ENCODE measurements at regions not wholly inside any gene's neighbourhood (a gene's known extent, or its start where the extent isn't known, plus 50 kb on each side); places are given as distances from the start of the nearest gene placed in this dataset.

DNA sequence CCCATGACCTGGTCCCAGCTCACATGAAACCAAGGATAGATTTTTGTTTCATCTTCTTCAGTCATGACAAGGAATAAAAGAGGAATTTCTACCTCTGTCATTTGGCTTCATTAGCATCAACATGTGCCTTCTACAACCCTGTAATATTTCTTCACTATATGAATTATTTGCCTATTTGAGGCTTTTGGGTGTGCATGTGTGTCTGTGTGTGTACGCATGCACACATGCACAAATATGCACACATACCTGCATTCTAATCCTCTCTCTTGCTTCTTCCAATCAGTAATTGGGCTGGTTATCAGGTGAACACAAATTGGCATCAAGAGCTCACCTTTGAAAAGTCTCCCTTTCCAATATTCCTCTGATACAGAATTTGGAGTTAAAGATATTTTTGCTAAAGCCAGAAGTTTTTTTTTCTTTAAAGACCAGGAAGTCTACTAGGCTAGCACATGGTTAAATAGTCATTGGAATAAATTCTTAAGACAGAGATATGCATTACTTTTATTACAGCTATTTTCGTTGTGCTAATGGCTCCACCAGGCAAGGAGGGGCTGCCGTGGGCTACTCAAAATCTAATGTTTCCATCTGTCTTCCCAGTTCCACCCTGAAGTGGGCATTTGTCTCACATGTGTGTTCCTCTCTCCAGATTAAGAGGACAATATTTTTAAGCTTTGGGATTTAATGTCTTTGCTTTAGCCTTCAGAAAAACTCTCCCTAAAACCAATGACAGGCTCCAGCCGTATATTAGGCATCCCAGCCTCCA lies 547.2 kb upstream of the CDH5 start:
- CTCF ChIA-PET, result no interaction called here
- intact Hi-C loops (cut with micrococcal nuclease), result no loop called here

More for the DNA sequence above, 547.2 kb upstream of the CDH5 start:
- dilution Hi-C loops (cut with HindIII; ENCODE audit: low sequenced_read_pairs, unreplicated experiment) (no loop called here), in situ Hi-C loops (cut with MboI; ENCODE audit: low sequenced_read_pairs) (no loop called here)
- Histone ChIP-seq H2BK15ac (ENCODE audit: low read depth, low read length) (no peak overlapping the region), H3K23ac (ENCODE audit: low read depth, low read length) (no peak overlapping the region), H3K9me3 (ENCODE audit: control insufficient read depth, insufficient read depth, low read length) (peaks cover 3% of the 10 kb centered on the region), H2AK9ac (replicated peaks; ENCODE audit: low read depth, low read length, poor library complexity) (no peak overlapping the region), H2BK120ac (ENCODE audit: low read depth, low read length) (no peak overlapping the region), H3K27me3 (ENCODE audit: control insufficient read depth, insufficient read depth, low read length) (peaks cover 7% of the 10 kb centered on the region), H2BK5ac (ENCODE audit: low read depth, low read length, poor library complexity, severe bottlenecking) (no peak overlapping the region), H3K9me1 (ENCODE audit: insufficient read depth, low read length) (no peaks in the 10 kb centered on the region), H3K4me1 (ENCODE audit: control insufficient read depth, insufficient read depth, low read length) (no peaks in the 10 kb centered on the region), H3K56ac (ENCODE audit: extremely low read depth, insufficient read depth, low read length) (no peak overlapping the region), H3K27ac (ENCODE audit: insufficient read depth, low read length) (no peak overlapping the region), H3K4ac (ENCODE audit: low read depth, low read length) (no peak overlapping the region), H2BK20ac (ENCODE audit: low read depth, low read length) (no peak overlapping the region), H3K4me2 (ENCODE audit: low read depth, low read length) (no peak overlapping the region), H2AFZ (replicated peaks; ENCODE audit: low read length, poor library complexity) (no peak overlapping the region), H3K18ac (ENCODE audit: low read depth, low read length) (no peak overlapping the region), H3K79me1 (ENCODE audit: low read depth in 1 of 2, low read length in 2 of 2) (no peaks in the 10 kb centered on the region), H2AK5ac (ENCODE audit: low read depth, low read length) (no peak overlapping the region), H3K9ac (ENCODE audit: low read depth, low read length) (no peak overlapping the region), H4K20me1 (ENCODE audit: insufficient read depth, low read length) (no peaks in the 10 kb centered on the region), H3K14ac (replicated peaks; ENCODE audit: low read depth, low read length) (no peak overlapping the region), H3K4me3 (ENCODE audit: insufficient read depth, low read depth, low read length) (no peak overlapping the region), H4K8ac (ENCODE audit: low read depth in 2 of 2, low read length in 2 of 2) (no peak overlapping the region), H4K5ac (ENCODE audit: low read depth, low read length) (no peak overlapping the region), H3K36me3 (ENCODE audit: control insufficient read depth, insufficient read depth, low read length) (no peaks in the 10 kb centered on the region), H4K91ac (ENCODE audit: insufficient read depth, low read depth, low read length) (no peak overlapping the region)
- TF ChIP-seq MAFK (IDR thresholded peaks at IDR 0.05; ENCODE audit: low read depth, low read length) (no peak), POLR2A (IDR thresholded peaks at IDR 0.05; ENCODE audit: low read depth, low read length) (no peak), SMC3 (IDR thresholded peaks at IDR 0.05; ENCODE audit: low read depth, low read length) (no peak)
- TF ChIP-seq, protein P1, sequence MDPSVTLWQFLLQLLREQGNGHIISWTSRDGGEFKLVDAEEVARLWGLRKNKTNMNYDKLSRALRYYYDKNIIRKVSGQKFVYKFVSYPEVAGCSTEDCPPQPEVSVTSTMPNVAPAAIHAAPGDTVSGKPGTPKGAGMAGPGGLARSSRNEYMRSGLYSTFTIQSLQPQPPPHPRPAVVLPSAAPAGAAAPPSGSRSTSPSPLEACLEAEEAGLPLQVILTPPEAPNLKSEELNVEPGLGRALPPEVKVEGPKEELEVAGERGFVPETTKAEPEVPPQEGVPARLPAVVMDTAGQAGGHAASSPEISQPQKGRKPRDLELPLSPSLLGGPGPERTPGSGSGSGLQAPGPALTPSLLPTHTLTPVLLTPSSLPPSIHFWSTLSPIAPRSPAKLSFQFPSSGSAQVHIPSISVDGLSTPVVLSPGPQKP (IDR thresholded peaks at IDR 0.05; ENCODE audit: borderline replicate concordance, low read depth, low read length), result no peak
- no TSS peak for BruUV-seq (replicated peaks)
- WGBS, 2 experiments (ENCODE audit: extremely low coverage in 2 of 2, insufficient read length in 1 of 2), result no CpG with 5 or more reads among the region's 4 CpGs
- no peak for DNase-seq
- POLR2A ChIA-PET (ENCODE audit: unreplicated experiment), result no interaction called here
- no peak for ATAC-seq (ENCODE audit: low read depth)
